ENCODE measurements at regions not wholly inside any gene's neighbourhood (a gene's known extent, or its start where the extent isn't known, plus 50 kb on each side); places are given as distances from the start of the nearest gene placed in this dataset.

- H3K9me3 ChIP-seq (replicated peaks in 1 of 2; ENCODE audit: control insufficient read depth in 1 of 2, insufficient read depth in 1 of 2, low read length in 2 of 2), result peaks cover 0 to 15% of the 10 kb centered on the region in 2 donors
- DNase-seq, result no peak
- Mint-ChIP-seq H3K9me3 (peaks cover 0 to 17% (median 3%) of the 10 kb centered on the region in 7 donors), H3K36me3 (no peaks in the 10 kb centered on the region), H3K4me3 (no peak overlapping the region), H3K4me1 (no peaks in the 10 kb centered on the region), H3K27ac (no peak overlapping the region), H3K27me3 (ENCODE audit: low read depth in 3 of 3) (peaks cover 0 to 2% (median 2%) of the 10 kb centered on the region in 3 donors)
- H2AFZ ChIP-seq (ENCODE audit: insufficient read depth, low read depth, low read length, poor library complexity, severe bottlenecking), result no peak overlapping the region
- H3K4me3 ChIP-seq (replicated peaks in 1 of 3; ENCODE audit: low read depth in 2 of 3, low read length in 3 of 3), result no peak overlapping the region
- no peaks in the 10 kb centered on the region for H3K79me2 ChIP-seq (ENCODE audit: insufficient read depth, low read length)
- no peak overlapping the region for H3K4me2 ChIP-seq (replicated peaks; ENCODE audit: extremely low read depth, low read length, poor library complexity, severe bottlenecking)
- intact Hi-C loops (cut with micrococcal nuclease), result no loop called here
- no peak for TF ChIP-seq CTCF (IDR thresholded peaks at IDR 0.05)
- no peaks in the 10 kb centered on the region for H3K36me3 ChIP-seq (replicated peaks in 1 of 2; ENCODE audit: control insufficient read depth in 1 of 2, insufficient read depth in 2 of 2, low read length in 2 of 2)
- H3K9ac ChIP-seq (ENCODE audit: insufficient read depth, low read length, poor library complexity, severe bottlenecking), result no peak overlapping the region
- H3K27ac ChIP-seq (ENCODE audit: low read depth in 1 of 2, low read length in 2 of 2), result no peak overlapping the region
- H3K4me1 ChIP-seq (ENCODE audit: control insufficient read depth in 1 of 2, insufficient read depth in 2 of 2, low read length in 2 of 2), result no peaks in the 10 kb centered on the region
- H3K27me3 ChIP-seq (ENCODE audit: control insufficient read depth in 2 of 2, insufficient read depth in 2 of 2, low read length in 2 of 2), result no peaks in the 10 kb centered on the region
- H4K20me1 ChIP-seq (ENCODE audit: insufficient read depth, low read length), result no peaks in the 10 kb centered on the region
Measured at GRCh38 chr12:87201598-87201997, 827.6 kb downstream of the C12orf50 start.

- Histone ChIP-seq H3K79me2 (ENCODE audit: insufficient read depth, low read length) (no peaks in the 10 kb centered on the region), H3K9ac (ENCODE audit: insufficient read depth, low read length, poor library complexity, severe bottlenecking) (no peak overlapping the region), H3K27me3 (ENCODE audit: control insufficient read depth in 2 of 2, insufficient read depth in 2 of 2, low read length in 2 of 2) (no peaks in the 10 kb centered on the region), H3K36me3 (replicated peaks in 1 of 2; ENCODE audit: control insufficient read depth in 1 of 2, insufficient read depth in 2 of 2, low read length in 2 of 2) (no peaks in the 10 kb centered on the region), H3K4me3 (replicated peaks in 1 of 3; ENCODE audit: low read depth in 2 of 3, low read length in 3 of 3) (no peak overlapping the region), H4K20me1 (ENCODE audit: insufficient read depth, low read length) (no peaks in the 10 kb centered on the region), H2AFZ (ENCODE audit: insufficient read depth, low read depth, low read length, poor library complexity, severe bottlenecking) (no peak overlapping the region), H3K4me1 (ENCODE audit: control insufficient read depth in 1 of 2, insufficient read depth in 2 of 2, low read length in 2 of 2) (no peaks in the 10 kb centered on the region), H3K4me2 (replicated peaks; ENCODE audit: extremely low read depth, low read length, poor library complexity, severe bottlenecking) (no peak overlapping the region), H3K27ac (ENCODE audit: low read depth in 1 of 2, low read length in 2 of 2) (no peak overlapping the region), H3K9me3 (replicated peaks in 1 of 2; ENCODE audit: control insufficient read depth in 1 of 2, insufficient read depth in 1 of 2, low read length in 2 of 2) (peaks cover 0 to 15% of the 10 kb centered on the region in 2 donors)
- DNase-seq, result no peak
- intact Hi-C loops (cut with micrococcal nuclease), result no loop called here
- Mint-ChIP-seq H3K4me1 (no peaks in the 10 kb centered on the region), H3K4me3 (no peak overlapping the region), H3K27ac (no peak overlapping the region), H3K27me3 (ENCODE audit: low read depth in 3 of 3) (peaks cover 0 to 2% (median 2%) of the 10 kb centered on the region in 3 donors), H3K9me3 (peaks cover 0 to 17% (median 3%) of the 10 kb centered on the region in 7 donors), H3K36me3 (no peaks in the 10 kb centered on the region)
- no peak for TF ChIP-seq CTCF (IDR thresholded peaks at IDR 0.05)
- WGBS (ENCODE audit: insufficient coverage), result no CpG with 5 or more reads among the region's 1 CpG
Measured at GRCh38 chr12:87200289-87200979, 828.8 kb downstream of the C12orf50 start.

Measured in CD14-positive monocyte (primary cell).